ENCODE measurements at regions not wholly inside any gene's neighbourhood (a gene's known extent, or its start where the extent isn't known, plus 50 kb on each side); places are given as distances from the start of the nearest gene placed in this dataset.
"Not testable (repeated sequence)": the region's sequence is repeated elsewhere in the genome, so short reads cannot be mapped to it uniquely, and the experiment has no call there.

DNA sequence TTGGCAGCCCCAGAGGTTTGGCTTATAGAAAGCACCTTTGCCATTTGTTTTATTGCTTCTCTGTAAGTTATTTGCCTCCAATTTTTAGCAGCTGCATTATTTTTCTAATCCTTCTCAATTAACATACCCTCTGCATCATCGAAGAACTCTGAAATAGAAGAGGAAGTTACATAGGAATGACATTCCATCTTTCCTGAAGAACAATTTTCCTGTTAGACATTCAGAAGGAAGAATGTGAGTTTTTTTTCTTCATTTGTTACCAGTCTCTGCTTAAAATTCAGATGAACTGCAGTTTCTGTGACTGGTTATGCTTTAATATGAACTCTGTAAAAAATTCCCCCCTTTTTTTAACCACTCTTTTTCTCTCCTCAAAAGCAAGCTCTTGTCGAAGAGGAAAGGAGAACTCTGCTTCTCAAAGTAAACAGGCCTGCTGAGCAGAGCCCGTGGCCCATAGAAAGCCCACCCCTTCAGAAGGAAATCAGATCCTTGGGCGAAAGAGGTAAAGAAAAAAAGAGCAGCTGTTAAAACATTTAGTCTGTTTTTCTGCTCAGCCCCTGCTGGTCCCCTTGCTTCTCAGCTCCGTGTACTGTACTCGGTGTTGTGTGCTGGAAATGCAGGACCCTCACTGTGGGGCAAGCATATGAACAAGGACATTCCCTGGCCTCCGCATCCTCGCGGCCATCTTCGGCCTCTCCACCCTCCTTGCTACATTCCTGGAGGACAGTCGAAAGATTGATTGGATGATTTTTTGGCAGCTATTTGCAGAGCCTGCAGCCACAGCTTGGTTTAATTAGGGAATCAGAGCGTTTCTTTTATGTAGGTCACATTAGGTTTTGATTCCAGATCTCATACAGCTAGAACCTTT, 164.4 kb upstream of the LRIG3 start:
- no peak for DNase-seq (ENCODE audit: low read depth)

DNA sequence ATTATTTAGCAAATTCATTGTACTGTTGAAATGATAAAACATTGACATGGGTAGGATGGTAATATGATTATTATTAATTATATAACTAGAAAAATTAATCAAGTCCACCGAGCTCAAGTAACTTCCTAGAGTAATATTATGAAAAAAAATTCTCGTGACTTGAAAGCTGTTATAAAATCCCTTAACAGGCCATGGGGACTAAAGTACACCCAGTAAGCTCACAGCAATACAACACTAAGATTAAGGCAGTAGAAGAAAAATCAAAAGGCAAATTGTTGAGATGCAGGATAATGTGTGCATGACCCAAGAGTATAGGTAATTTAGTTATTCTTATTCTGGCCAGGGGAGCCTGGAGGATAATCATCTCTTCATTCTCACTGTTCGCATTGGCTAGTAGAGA, 162.6 kb upstream of the LRIG3 start:
- DNase-seq (ENCODE audit: low read depth) = no peak

DNA sequence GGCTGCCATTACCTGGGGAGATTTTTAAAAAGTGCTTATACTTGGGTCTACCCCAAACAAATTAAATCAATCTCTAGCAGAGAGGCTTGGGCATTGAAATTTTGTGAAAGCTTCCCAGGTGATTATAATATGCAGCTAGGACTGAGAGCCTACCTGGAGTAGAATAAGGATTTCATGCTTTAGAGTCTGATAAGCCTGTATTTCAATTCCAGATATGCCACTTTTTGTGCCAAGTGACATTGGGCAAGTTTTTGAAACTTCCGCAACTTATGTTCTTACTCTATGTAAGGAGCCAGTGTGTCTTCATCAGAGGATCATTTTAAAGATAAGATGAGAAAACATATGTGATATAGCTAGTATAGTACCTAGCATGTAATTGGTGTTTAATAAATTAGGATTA, 159.8 kb upstream of the LRIG3 start:
- no peak for DNase-seq (ENCODE audit: low read depth)

DNA sequence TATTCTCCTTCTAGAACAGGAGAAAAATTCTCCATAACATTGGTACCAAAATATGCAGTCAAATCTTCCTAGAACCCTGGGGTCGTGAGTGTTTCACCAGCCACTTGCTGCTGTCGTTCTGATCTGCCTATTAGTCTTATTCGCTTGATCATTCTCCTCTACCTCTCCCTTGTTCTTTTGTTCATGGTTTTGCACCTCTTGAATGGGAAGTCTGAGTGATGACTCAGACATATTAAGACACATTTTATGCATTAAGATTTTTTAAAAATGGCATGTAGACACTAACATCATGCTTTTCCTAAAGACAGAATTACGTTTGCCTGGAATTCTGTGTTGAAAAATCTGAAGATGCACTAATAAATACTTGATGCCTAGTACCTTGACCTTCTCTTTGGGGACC, 159.2 kb upstream of the LRIG3 start:
- DNase-seq (ENCODE audit: low read depth) = no peak

DNA sequence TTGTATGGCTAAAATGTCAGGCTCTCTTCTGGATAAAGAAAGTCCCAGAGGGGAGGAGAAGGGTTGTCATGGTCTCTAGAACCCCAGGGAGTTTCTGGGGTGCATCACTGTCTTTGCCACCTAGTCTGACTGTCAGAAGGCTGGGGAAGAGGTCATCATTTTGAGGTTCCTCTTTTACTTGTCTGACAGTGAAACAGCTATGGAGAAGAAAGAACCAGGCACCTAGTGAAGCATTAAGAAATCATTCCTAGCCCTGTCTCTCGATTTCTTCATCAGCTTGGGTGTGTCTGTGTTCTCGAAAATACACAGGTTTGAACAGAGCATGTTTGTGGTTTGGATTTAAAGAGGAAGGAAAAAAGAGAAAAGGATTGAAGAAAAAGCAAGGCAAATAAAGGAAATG, 158.7 kb upstream of the LRIG3 start:
- DNase-seq (ENCODE audit: low read depth) = no peak

DNA sequence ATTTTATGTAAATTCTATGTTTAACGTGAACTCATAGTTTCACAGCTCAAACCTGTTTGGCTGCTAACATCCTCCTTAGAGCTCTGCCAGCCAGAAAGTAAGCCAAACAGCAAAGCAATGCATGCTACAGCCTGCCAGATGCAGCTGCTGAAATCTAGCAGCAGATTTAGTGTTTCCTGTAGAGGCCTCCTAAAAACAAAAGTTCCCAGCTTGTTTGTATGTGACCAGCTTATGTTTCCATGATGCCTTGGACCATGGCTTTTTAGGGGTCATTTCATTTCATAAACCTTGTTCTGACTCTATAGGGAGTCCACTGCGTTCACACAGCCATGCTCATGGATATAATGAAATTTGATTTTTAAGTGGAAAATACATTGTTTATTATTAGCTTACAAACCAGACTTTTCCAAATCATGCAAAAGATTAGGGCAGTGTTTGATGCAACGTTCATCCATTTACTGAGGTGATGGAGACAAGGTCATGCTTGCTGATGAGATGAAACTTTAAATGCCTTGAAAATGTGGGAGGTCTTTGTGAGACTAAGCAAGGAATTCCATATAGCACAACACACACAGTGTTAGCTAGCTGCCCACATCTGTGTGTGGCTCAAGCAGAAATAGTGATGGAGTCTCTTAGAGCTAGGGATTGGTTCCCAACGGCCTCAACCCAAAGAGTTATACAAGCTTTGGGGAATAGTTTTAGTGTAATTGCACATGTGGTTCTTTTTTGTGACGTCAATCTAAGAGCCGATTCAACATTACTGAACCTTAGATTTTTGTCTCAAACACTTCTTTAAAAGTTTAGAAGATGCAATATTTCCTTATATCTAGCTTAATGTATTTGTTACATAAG, 157.5 kb upstream of the LRIG3 start:
- DNase-seq (ENCODE audit: low read depth) = no peak

DNA sequence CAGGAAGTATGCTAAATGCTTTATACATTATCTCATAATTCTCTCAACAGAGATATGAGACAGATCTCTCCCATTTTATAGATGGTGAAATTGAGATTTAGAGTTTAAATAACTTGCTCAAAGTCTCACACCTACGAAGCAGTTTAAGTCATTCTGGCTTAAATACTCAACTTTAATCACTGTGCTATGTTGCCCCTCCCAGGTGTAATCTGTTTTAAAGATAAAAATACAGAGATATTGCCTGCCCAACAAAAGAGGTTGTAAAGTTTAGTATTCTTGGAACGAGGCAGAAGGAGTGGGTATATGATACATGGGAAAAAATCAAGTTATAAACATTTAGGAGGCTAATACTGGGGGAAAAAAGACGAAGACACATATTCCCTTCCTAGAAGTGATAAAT, 156.8 kb upstream of the LRIG3 start:
- no peak for DNase-seq (ENCODE audit: low read depth)

DNA sequence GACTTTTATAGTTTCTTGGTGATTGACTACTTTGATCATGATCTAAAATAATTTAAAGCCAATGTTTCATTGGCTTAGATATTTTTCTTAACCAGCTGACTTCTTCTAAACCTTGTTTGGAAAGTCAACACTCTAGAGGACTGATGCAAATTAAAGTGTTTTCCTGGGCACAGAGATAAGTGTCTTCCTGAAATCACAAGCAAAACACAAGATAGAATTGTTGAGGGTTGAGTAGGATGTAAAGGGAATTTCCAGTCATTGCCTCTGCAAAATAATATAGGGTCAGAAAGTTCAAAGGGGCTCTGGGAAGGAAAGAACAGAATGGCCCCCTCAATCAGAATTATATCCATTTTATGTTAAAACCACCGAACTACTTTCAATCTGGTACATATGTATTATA, 156.3 kb upstream of the LRIG3 start:
- no peak for DNase-seq (ENCODE audit: low read depth)

DNA sequence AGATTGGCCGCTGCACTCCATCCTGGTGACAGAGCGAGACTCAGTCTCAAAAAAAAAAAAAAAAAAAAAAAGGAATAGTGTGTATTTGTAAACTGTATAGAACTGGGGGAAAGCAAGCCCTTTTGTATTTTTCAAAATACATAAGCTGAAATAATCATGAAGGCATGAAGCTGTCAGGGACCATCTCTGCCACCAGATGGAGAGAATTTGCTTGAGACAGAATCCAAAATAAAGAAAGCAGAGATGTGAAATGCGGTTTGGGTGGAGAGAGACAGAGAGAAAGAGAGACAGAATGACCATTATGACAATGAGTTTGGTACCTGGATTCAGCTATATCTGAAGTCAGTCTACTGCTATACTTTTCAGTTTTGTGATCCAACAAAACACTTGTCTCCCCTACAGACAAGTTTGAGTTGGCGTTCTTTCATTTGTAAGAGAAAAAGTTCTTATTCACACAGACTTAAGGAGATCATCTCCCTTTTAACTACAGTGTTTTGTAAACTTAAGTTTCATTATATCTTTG, 155.7 kb upstream of the LRIG3 start:
- no peak for DNase-seq (ENCODE audit: low read depth)

DNA sequence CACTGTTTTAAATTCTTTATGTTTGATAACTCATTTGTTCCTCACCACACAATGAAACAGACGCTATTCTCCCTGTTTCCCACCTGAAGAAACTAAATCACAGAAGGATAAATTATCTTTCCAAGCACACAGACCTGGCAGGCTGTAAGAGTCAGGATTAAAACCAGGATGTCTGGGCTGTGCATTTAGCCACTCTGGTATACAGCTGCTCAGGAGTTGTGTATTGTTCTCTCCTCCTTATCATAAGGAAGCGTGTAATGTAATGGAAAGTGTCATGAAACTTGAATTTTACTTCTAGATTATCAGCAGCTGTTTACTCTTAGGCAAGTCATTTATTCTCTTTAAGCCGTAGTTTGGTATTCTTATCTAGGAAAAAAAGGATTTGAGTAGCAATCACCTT, 154.8 kb upstream of the LRIG3 start:
- DNase-seq (ENCODE audit: low read depth) = no peak

DNA sequence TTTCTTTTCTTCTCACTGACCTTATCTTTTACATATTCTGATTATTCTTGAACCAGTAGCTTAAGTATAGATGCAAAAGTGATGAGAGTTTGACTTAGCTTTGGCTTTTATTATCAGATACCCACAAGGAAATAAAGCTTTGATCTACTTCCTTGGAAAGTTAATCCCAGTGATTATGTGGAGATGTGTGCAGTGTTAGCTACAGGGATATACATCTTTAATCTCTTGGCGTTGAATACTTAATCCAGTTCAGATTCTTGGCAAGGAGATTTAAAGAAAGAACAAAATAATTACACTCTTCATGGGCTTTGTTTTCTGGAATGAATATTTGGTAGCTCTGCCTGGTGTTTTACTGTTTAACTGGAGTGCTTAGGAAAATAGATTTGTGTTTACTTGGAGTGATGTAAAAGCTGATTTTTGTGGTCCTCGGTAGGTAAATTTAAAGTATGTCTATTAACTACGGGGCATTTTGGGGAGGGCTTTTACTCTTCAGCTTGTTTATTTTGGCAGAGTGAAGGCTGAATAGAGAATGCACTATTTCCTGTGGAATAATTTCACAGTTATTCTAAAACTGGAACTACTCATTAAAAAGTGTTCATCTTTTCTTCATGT, 150.1 kb upstream of the LRIG3 start:
- DNase-seq (ENCODE audit: low read depth) = no peak

DNA sequence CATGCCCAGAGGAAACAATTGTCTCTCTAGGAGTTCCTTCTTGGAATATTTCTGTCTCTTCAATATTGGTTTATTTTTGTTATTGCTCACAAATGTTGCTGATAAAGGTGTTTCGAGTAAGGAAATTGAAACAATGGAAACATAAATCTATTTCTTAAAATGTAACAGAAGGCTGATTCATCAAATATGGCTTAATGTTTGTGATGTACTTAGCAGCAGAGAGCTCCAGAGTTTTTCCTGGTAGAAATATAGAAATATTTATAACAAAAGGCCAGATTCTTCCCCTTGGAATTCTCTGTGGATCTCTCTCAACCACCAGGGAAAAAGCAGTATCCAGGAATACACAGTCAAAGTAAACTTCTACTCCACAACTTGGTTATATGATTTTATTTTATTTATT, 149.2 kb upstream of the LRIG3 start:
- no peak for DNase-seq (ENCODE audit: low read depth)

DNA sequence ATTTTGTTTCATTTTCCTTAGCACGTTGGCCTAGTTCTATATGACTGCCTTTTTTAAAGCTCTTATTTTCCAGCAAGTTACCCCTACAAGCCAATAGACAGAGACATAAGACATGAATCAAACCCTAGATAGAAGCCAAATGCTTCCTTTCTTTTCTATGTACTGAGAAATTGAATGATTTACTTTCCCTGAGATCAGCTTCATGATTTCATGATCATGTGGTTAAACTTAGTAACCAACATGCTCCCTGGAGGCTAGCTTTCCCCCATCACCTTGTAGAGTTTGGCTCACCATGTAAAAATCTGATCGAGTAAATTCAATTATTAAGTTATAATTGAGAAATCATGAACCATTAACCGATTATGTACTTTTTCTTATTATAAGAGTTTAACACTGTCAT, 148.1 kb upstream of the LRIG3 start:
- no peak for DNase-seq (ENCODE audit: low read depth)

DNA sequence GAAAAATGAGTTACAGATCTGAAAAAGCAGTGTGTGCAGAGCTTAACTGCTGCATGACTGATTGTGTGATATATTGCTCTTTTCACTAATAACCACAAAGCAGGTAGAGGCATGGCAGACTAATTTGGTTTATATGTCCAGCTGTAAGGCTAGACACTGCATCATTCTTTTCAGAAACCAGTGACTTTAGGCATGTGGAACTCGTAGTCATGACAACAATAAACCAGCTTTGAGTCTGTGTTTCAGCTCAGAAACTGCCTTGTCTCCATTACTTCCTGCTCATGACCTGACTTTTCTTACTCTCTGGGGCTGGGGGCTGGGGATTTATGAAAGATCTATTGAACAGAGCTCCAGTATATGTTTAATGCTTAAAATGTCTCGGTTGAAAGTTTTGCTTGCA, 146.8 kb upstream of the LRIG3 start:
- DNase-seq (ENCODE audit: low read depth) = no peak

DNA sequence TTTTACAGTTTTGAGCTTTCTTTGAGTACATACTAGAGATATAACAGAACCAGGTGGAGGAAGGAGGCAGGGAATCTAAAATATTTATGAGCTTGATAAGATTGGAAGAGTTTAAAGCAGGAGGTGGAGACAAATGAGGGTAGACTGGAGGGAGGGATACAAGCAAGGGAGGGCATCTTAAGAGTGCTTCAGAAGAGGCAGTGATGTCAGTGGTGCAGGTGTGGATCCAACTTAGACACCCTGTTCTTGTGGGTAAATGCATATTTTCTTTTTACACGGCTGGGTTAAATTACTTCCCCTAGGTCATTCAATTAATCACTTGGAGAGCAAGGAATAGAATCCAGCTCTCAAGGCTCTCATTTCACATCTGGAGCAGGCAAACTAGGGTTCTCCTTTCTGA, 146.1 kb upstream of the LRIG3 start:
- DNase-seq (ENCODE audit: low read depth) = no peak

DNA sequence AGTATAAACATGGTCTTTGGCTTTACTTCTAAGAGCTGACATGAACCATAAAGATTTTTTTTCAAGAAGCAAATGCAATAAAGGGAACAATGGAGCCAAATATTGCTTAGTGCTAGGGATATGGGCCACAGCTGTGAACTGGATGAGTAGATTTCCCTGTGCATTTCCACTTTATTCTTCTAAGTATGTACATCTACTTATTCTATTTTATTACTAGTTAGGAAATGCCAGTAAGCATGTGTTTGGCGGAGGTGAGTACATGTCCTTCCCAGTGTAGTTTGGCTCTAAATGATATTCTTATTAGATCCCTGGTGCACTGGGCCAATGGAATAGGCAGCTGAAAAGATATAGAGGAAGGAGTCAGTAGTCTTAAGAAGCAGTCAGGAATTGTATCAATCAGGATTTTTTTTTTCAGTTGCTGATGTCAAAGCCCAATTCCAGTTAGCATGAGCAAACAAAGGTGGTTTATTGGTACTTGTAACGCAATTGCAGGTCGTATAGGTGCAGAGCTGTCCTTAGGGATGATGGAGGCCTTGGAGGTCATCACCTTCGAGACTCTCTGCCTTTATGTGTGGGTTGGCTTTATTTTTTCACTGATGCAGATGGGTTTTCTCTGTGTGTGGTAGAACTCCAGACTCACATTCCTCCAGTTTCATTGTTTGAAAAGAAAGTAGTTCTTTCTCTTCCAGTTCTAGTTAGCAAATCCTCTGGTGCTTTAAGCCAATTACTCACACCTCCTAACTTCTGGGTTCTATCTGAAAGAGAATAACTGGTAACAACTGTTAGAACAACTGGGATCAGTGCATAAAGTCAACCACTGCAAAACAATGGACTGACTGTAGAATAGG, 139.0 kb upstream of the LRIG3 start:
- DNase-seq (ENCODE audit: low read depth) = no peak

DNA sequence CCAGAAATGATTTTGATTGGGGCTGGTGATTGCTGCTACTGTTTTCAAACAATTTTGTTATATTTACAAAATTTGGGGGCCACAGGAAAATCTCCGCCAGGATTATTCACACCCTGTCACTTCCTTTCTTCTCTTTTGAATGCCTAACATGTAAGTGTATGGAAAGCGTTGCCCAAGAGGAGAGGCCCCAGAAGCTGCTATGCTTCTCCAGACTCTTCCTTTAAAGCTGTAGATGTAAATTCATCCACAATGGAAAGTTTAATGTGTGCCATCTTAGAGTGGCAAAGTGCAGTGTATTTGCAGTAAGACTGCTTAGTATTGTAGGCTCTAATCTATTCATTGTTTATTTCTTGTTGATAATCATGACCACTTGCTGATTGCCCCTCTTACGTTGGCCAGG, 136.7 kb upstream of the LRIG3 start:
- no peak for DNase-seq (ENCODE audit: low read depth)

DNA sequence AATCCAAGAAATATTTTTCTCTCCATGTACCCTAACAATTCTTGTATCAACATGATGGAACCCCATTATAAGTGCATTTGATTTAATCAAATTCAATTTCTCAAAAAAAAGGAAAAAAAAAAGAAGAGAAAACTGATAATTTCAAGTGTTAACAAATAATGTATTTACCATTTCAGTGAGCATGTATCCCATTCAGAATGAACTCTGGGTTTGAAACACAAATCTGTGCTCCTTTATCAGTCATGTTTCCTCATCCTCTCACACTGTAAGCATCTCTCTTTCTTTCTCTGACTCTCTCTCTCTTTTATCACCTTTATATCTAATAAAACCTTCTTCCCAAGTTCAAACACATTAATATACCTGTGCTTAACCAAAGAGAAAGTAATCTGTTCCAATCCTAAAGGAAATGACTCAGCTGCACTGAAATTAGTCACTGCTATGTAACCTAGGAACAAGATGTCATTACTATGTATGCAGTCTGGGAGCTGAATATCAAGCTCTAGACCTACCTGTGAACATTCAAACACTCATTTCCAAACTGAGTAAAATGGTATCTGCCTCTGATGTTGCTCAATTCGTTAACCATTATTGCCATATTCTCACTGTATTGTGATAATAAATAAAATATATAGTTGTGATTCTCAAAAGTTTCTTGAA, 135.0 kb upstream of the LRIG3 start:
- DNase-seq (ENCODE audit: low read depth) = peak; percentile 59

DNA sequence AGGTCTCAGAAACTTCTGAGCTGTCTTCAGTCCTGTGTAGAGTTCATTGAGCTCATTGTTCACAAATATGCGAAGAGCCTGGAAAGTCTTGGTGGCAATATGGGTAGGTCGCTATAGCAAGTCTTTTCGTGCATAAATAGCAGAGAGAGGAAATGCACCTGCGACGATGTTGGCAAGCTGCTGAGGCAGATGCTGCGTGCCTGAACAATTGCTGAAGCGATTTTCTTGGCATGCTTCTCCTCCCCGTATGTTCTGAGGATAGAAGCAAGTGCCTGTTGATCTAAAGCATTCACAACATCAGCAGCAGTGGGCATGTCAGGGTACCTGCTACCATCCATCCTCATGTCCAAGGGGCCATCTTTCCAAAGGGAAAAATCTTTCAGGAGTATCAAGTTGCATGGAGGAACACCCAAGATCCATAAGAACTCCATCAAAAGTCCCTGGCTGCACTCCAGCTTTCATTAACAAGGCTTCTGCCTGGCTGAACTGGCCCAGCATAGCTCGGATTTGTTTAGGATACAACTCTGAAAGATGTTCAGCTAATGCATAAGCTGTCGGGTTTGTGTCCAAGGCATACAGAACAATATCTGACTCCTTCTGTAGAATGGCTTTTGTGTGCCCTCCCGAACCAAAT, 133.1 kb upstream of the LRIG3 start:
- not testable (repeated sequence) for DNase-seq (ENCODE audit: low read depth)

DNA sequence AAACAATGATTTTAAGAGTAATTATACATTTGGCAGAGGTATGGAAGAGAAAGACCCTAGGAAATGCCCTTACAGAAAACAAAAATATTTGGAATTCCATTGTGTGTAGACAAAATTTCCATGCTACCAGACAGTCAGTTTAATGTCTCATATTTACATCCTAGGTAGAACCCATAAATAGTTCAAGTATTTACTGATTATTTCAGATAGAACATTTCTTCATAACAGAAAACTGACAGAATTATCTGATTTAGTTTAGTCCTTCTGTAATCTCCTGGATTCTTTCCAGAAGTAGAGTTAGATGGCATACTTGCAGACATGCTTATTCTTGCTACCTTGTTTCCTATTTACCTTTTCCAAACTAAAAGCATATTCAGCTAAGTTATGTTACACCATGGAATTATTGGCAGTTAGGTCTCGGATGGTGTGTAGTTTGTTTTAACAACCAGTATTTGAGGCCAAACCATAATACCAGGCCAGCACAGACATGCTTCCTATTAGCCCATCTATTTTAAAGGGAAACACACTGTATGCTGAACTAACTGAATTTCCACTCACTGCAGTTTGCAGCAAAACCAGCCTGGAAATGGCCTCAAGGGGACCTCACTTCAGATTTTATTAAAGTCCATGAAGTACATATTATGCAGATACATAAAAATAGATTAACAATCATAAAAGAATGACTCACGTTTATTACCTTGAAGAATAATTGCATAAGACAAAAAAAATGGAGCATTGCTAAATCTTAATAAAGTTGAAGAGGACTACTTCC, 126.6 kb upstream of the LRIG3 start:
- no peak for DNase-seq (ENCODE audit: low read depth)
